Esophagus squamous epithelium (tissue), 5 donors: ENCODE measurements at regions not wholly inside any gene's neighbourhood (a gene's known extent, or its start where the extent isn't known, plus 50 kb on each side); places are given as distances from the start of the nearest gene placed in this dataset.

Experiments
- DNase-seq: peaks from one replicate; lab custom pipeline; 2025; lab: John Stamatoyannopoulos, UW
- H3K27ac ChIP-seq, 4 donors: fragments of 200-600 bp; sonication (generic); one replicate each; pipeline ENCODE4 v1.5.1; 2016 to 2019; ENCODE audit warnings: mild to moderate bottlenecking in 1 of 4
- H3K27me3 ChIP-seq, 4 donors: fragments of 200-600 bp; sonication (generic); 1 replicate in 3 of 4; 2 replicates in 1 of 4; pipeline versions ENCODE4 v1.5.1 to v1.6.0; 2017 to 2021; ENCODE audit warnings: antibody characterized with exemption in 1 of 4
- H3K36me3 ChIP-seq, 3 donors: fragments of 200-600 bp; sonication (generic); one replicate each; pipeline ENCODE4 v1.5.1; 2016 to 2019
- H3K4me1 ChIP-seq, 3 donors: fragments of 200-600 bp; sonication (generic); one replicate each; pipeline ENCODE4 v1.5.1; 2017 to 2019
- H3K4me3 ChIP-seq, 4 donors: fragments of 200-600 bp; sonication (generic); 1 replicate in 3 of 4; 2 replicates in 1 of 4; pipeline ENCODE4 v1.5.1; 2016 to 2019; ENCODE audit warnings: mild to moderate bottlenecking in 2 of 4, moderate library complexity in 1 of 4
- H3K9me3 ChIP-seq, 3 donors: fragments of 200-600 bp; sonication (generic); one replicate each; pipeline ENCODE4 v1.5.1; 2016 to 2019
- CTCF ChIP-seq, 6 experiments: fragments of 450-650 bp in 4 of 6; fragments of 200-600 bp in 2 of 6; sonication (generic) in 2 of 6; IDR thresholded peaks; one replicate each; pipeline ENCODE4 v1.5.1; 2016 to 2019; ENCODE audit warnings: antibody characterized with exemption in 6 of 6, mild to moderate bottlenecking in 4 of 6, moderate library complexity in 4 of 6
- POLR2A ChIP-seq, 4 donors: fragments of 450-650 bp; IDR thresholded peaks; one replicate each; pipeline ENCODE4 v1.6.1; 2017; ENCODE audit warnings: antibody characterized with exemption in 4 of 4, mild to moderate bottlenecking in 4 of 4, moderate library complexity in 3 of 4
- WGBS, 2 donors: methylation state at CpG; one replicate each; pipeline ENCODE4 v1.1.5; 2018; 5-methylcytosine and 5-hydroxymethylcytosine counted together
- intact Hi-C: fragments of 100-400 bp; cut with DNase I; formaldehyde crosslinking; loops from one replicate; pipeline ENCODE4 v1.15.0; 2022
- donor health status: DM: yes; HTN: yes; CAD: no.

GRCh38 chr12:123085066-123085465 lies 65.8 kb downstream of the PITPNM2 start:
- intact Hi-C loops: no loop called here
- TF ChIP-seq CTCF (IDR thresholded peaks at IDR 0.05) (no peak), POLR2A (IDR thresholded peaks at IDR 0.05) (no peak)
- H3K4me3 ChIP-seq: no peak overlapping the region
- H3K27me3 ChIP-seq: no peaks in the 10 kb centered on the region
- H3K36me3 ChIP-seq: no peaks in the 10 kb centered on the region
- WGBS, 2 donors: 88 to 93% methylated on average over 5 of the region's 5 CpGs
- no peaks in the 10 kb centered on the region for H3K9me3 ChIP-seq
- peaks cover 0 to 46% (median 27%) of the 10 kb centered on the region in 3 donors for H3K4me1 ChIP-seq
- H3K27ac ChIP-seq: no peak overlapping the region
- no peak for DNase-seq

- DNase-seq: no peak
- TF ChIP-seq CTCF (IDR thresholded peaks at IDR 0.05): no peak
- Histone ChIP-seq H3K36me3 (no peaks in the 10 kb centered on the region), H3K9me3 (no peaks in the 10 kb centered on the region), H3K27me3 (no peaks in the 10 kb centered on the region), H3K27ac (peak overlapping the region in 1 of 4 donors; percentile 12), H3K4me1 (peaks cover 0 to 46% (median 27%) of the 10 kb centered on the region in 3 donors), H3K4me3 (peak overlapping the region in 1 of 4 donors; percentile 9)
- intact Hi-C loops: no loop called here
- WGBS, 2 donors: 53 to 69% methylated on average over 4 to 6 of the region's 11 CpGs
Measured at GRCh38 chr12:123083661-123084571, 67.0 kb downstream of the PITPNM2 start.

GRCh38 chr12:123080634-123081033 lies 70.3 kb downstream of the PITPNM2 start:
- intact Hi-C loops: no loop called here
- 100% methylated on average over 2 to 3 of the region's 4 CpGs for WGBS, 2 donors
- no peak for TF ChIP-seq POLR2A (IDR thresholded peaks at IDR 0.05)
- TF ChIP-seq CTCF (IDR thresholded peaks at IDR 0.05): no peak
- no peaks in the 10 kb centered on the region for H3K36me3 ChIP-seq
- H3K4me3 ChIP-seq: no peak overlapping the region
- peaks cover 16 to 59% (median 40%) of the 10 kb centered on the region in 3 donors for H3K4me1 ChIP-seq
- no peak overlapping the region for H3K27ac ChIP-seq
- no peaks in the 10 kb centered on the region for H3K9me3 ChIP-seq
- no peak for DNase-seq
- H3K27me3 ChIP-seq: no peaks in the 10 kb centered on the region

GRCh38 chr12:123078531-123079155 lies 72.2 kb downstream of the PITPNM2 start:
- H3K4me1 ChIP-seq: peaks cover 26 to 59% (median 34%) of the 10 kb centered on the region in 3 donors

More at GRCh38 chr12:123078531-123079155, 72.2 kb downstream of the PITPNM2 start:
- Histone ChIP-seq H3K27ac (no peak overlapping the region), H3K27me3 (no peaks in the 10 kb centered on the region), H3K4me3 (no peak overlapping the region), H3K36me3 (no peaks in the 10 kb centered on the region), H3K9me3 (no peaks in the 10 kb centered on the region)
- WGBS, 2 donors: 71 to 87% methylated on average over 5 to 10 of the region's 13 CpGs
- TF ChIP-seq POLR2A (IDR thresholded peaks at IDR 0.05): no peak
- no peak for TF ChIP-seq CTCF (IDR thresholded peaks at IDR 0.05)
- no peak for DNase-seq
- intact Hi-C loops: no loop called here
